Neuronal stem cell (in vitro differentiated cells): ENCODE measurements at regions not wholly inside any gene's neighbourhood (a gene's known extent, or its start where the extent isn't known, plus 50 kb on each side); places are given as distances from the start of the nearest gene placed in this dataset.
"Not testable (repeated sequence)": the region's sequence is repeated elsewhere in the genome, so short reads cannot be mapped to it uniquely, and the experiment has no call there.

Source experiments
- DNase-seq: peaks from one replicate; pipeline ENCODE4 v3.0.0-alpha.2; 2013; ENCODE audit warnings: low spot score
- H2AFZ ChIP-seq: one replicate; pipeline ENCODE4 v1.6.1; 2013; ENCODE audit warnings: mild to moderate bottlenecking, low read length, inconsistent platforms
- H2AK5ac ChIP-seq: 2 replicates; pipeline ENCODE4 v1.6.1; 2013; ENCODE audit warnings: low read depth, mild to moderate bottlenecking, inconsistent platforms, low read length, moderate library complexity, mixed read lengths
- H2BK120ac ChIP-seq: 2 replicates; pipeline ENCODE4 v1.6.1; 2013; ENCODE audit warnings: low read depth, mild to moderate bottlenecking, inconsistent platforms, low read length, moderate library complexity, mixed read lengths
- H2BK12ac ChIP-seq: one replicate; pipeline ENCODE4 v1.6.1; 2013; ENCODE audit warnings: low read length, inconsistent platforms
- H2BK15ac ChIP-seq: 2 replicates; pipeline ENCODE4 v1.6.1; 2013; ENCODE audit warnings: mild to moderate bottlenecking, low read length, inconsistent platforms, mixed read lengths
- H2BK5ac ChIP-seq: one replicate; pipeline ENCODE4 v1.6.1; 2013; ENCODE audit warnings: inconsistent platforms, mild to moderate bottlenecking, low read length, moderate library complexity
- H3K14ac ChIP-seq: one replicate; pipeline ENCODE4 v1.6.1; 2013; ENCODE audit warnings: low read length, inconsistent platforms
- H3K18ac ChIP-seq: 2 replicates; pipeline ENCODE4 v1.6.1; 2013; ENCODE audit warnings: low read length, inconsistent platforms
- H3K23ac ChIP-seq: 2 replicates; pipeline ENCODE4 v1.6.1; 2013; ENCODE audit warnings: low read depth, mild to moderate bottlenecking, mixed read lengths, low read length, inconsistent platforms; ENCODE audit not compliant: poor library complexity
- H3K27ac ChIP-seq: replicated peaks from 3 replicates; pipeline ENCODE4 v1.5.1; 2013; ENCODE audit warnings: low read length, inconsistent platforms
- H3K27me3 ChIP-seq, 3 experiments: 2 replicates each; pipeline ENCODE4 v1.6.1; 2013; ENCODE audit warnings: low read length in 3 of 3, mild to moderate bottlenecking in 2 of 3, inconsistent platforms in 1 of 3, low read depth in 1 of 3, mixed read lengths in 1 of 3, moderate library complexity in 1 of 3; ENCODE audit not compliant: control insufficient read depth in 3 of 3, insufficient read depth in 3 of 3
- H3K36me3 ChIP-seq, 2 donors: replicated peaks in 1 of 2; 2 replicates each; pipeline ENCODE4 v1.6.1; 2013; ENCODE audit warnings: low read length in 2 of 2; ENCODE audit not compliant: control insufficient read depth in 2 of 2, insufficient read depth in 2 of 2
- H3K4ac ChIP-seq: 2 replicates; pipeline ENCODE4 v1.6.1; 2013; ENCODE audit warnings: inconsistent platforms, mild to moderate bottlenecking, low read length, moderate library complexity
- H3K4me1 ChIP-seq, 2 donors: 1 replicate in 1 of 2; 2 replicates in 1 of 2; pipeline ENCODE4 v1.6.1; 2013; ENCODE audit warnings: low read length in 2 of 2, low read depth in 1 of 2; ENCODE audit not compliant: control insufficient read depth in 2 of 2, insufficient read depth in 1 of 2
- H3K4me2 ChIP-seq: one replicate; pipeline ENCODE4 v1.6.1; 2013; ENCODE audit warnings: mild to moderate bottlenecking, low read length, inconsistent platforms; ENCODE audit not compliant: insufficient read depth, poor library complexity, severe bottlenecking
- H3K4me3 ChIP-seq, 2 donors: 2 replicates each; pipeline ENCODE4 v1.5.1; 2013; ENCODE audit warnings: low read length in 2 of 2, mild to moderate bottlenecking in 2 of 2, inconsistent platforms in 1 of 2, moderate library complexity in 1 of 2
- H3K79me1 ChIP-seq: one replicate; pipeline ENCODE4 v1.6.1; 2013; ENCODE audit warnings: low read depth, mild to moderate bottlenecking, inconsistent platforms, low read length, moderate library complexity
- H3K9ac ChIP-seq: one replicate; pipeline ENCODE4 v1.6.1; 2013; ENCODE audit warnings: mild to moderate bottlenecking, low read depth, low read length, inconsistent platforms; ENCODE audit not compliant: poor library complexity
- H3K9me3 ChIP-seq, 2 donors: replicated peaks in 1 of 2; 2 replicates each; pipeline versions ENCODE3 to v1.6.1; 2013; ENCODE audit warnings: low read length in 2 of 2, mild to moderate bottlenecking in 2 of 2, inconsistent platforms in 1 of 2, low read depth in 1 of 2, mixed read lengths in 1 of 2, moderate library complexity in 1 of 2; ENCODE audit not compliant: control insufficient read depth in 2 of 2, insufficient read depth in 1 of 2
- H4K8ac ChIP-seq: one replicate; pipeline ENCODE4 v1.6.1; 2013; ENCODE audit warnings: low read depth, mild to moderate bottlenecking, inconsistent platforms, low read length, moderate library complexity
- H4K91ac ChIP-seq: one replicate; pipeline ENCODE4 v1.6.1; 2013; ENCODE audit warnings: low read length, low read depth, mild to moderate bottlenecking, inconsistent platforms; ENCODE audit not compliant: poor library complexity
- WGBS, 2 donors: extraction: QIAGEN DNeasy Blood & Tissue Kit; methylation state at CpG; one replicate each; pipeline ENCODE4 v1.1.7; 2013; ENCODE audit warnings: missing lambda C conversion rate in 2 of 2, mixed read lengths in 1 of 2; ENCODE audit not compliant: insufficient read length in 2 of 2, insufficient replicate concordance in 1 of 2; ENCODE audit errors: extremely low coverage in 2 of 2; 5-methylcytosine and 5-hydroxymethylcytosine counted together

GRCh38 chrY:8897876-8898275, 439.4 kb upstream of the TSPY4 start:
- no peak overlapping the region for H3K9ac ChIP-seq
- no peaks in the 10 kb centered on the region for H3K79me1 ChIP-seq
- no peak overlapping the region for H3K4me2 ChIP-seq
- H2AK5ac ChIP-seq: no peak overlapping the region
- H3K14ac ChIP-seq: no peak overlapping the region
- no peak overlapping the region for H2BK5ac ChIP-seq
- H3K9me3 ChIP-seq: peaks cover 0 to 5% of the 10 kb centered on the region in 2 donors
- no peak overlapping the region for H2AFZ ChIP-seq
- H3K4me1 ChIP-seq: no peaks in the 10 kb centered on the region
- H3K36me3 ChIP-seq: no peaks in the 10 kb centered on the region
- H2BK15ac ChIP-seq: no peak overlapping the region
- H3K27me3 ChIP-seq: no peaks in the 10 kb centered on the region
- no peak overlapping the region for H4K8ac ChIP-seq
- no peak overlapping the region for H3K4ac ChIP-seq
- H2BK120ac ChIP-seq: no peak overlapping the region
- H4K91ac ChIP-seq: no peak overlapping the region
- DNase-seq: no peak
- H2BK12ac ChIP-seq: no peak overlapping the region
- H3K18ac ChIP-seq: no peak overlapping the region
- WGBS, 2 donors: no CpG with 5 or more reads among the region's 1 CpG
- no peak overlapping the region for H3K27ac ChIP-seq
- no peak overlapping the region for H3K23ac ChIP-seq
- no peak overlapping the region for H3K4me3 ChIP-seq

GRCh38 chrY:8905141-8905540, 432.1 kb upstream of the TSPY4 start:
- Histone ChIP-seq H3K18ac (no peak overlapping the region), H2BK120ac (no peak overlapping the region), H3K36me3 (no peaks in the 10 kb centered on the region), H4K91ac (no peak overlapping the region), H3K9ac (no peak overlapping the region), H2AFZ (no peak overlapping the region), H3K4ac (no peak overlapping the region), H3K4me1 (no peaks in the 10 kb centered on the region), H3K27ac (no peak overlapping the region), H3K4me2 (no peak overlapping the region), H2AK5ac (no peak overlapping the region), H4K8ac (no peak overlapping the region), H3K4me3 (no peak overlapping the region), H3K79me1 (no peaks in the 10 kb centered on the region), H2BK5ac (no peak overlapping the region), H3K14ac (no peak overlapping the region), H3K9me3 (peaks cover 0 to 5% of the 10 kb centered on the region in 2 donors), H3K27me3 (no peaks in the 10 kb centered on the region), H2BK15ac (no peak overlapping the region), H3K23ac (no peak overlapping the region), H2BK12ac (no peak overlapping the region)
- WGBS, 2 donors: no CpG with 5 or more reads among the region's 6 CpGs
- no peak for DNase-seq

- not testable (repeated sequence) for DNase-seq, H4K91ac ChIP-seq, H3K9me3 ChIP-seq, H3K79me1 ChIP-seq, H2AK5ac ChIP-seq, H2AFZ ChIP-seq, H2BK5ac ChIP-seq, H3K27ac ChIP-seq, H3K4ac ChIP-seq, H4K8ac ChIP-seq, H3K4me1 ChIP-seq, H3K4me3 ChIP-seq, H3K4me2 ChIP-seq, H3K27me3 ChIP-seq, H3K14ac ChIP-seq, H3K18ac ChIP-seq, H2BK12ac ChIP-seq, H3K9ac ChIP-seq, H3K23ac ChIP-seq, H2BK120ac ChIP-seq, H3K36me3 ChIP-seq, H2BK15ac ChIP-seq
- WGBS, 2 donors: no CpG with 5 or more reads among the region's 3 CpGs
Measured at GRCh38 chrY:8922576-8922975, 414.7 kb upstream of the TSPY4 start.
